Fibroblast of mammary gland (primary cell): ENCODE measurements at regions not wholly inside any gene's neighbourhood (a gene's known extent, or its start where the extent isn't known, plus 50 kb on each side); places are given as distances from the start of the nearest gene placed in this dataset.
A peak's percentile ranks its signal among the peaks of the same experiment; 100 is the strongest.

Experiments used
- DNase-seq: peaks from one replicate; pipeline ENCODE4 v3.0.0-alpha.2; 2010; ENCODE audit warnings: low read depth
- H3K4me3 ChIP-seq: 2 replicates; pipeline ENCODE4 v1.5.1; 2011; ENCODE audit warnings: low read depth, mild to moderate bottlenecking, low read length, moderate library complexity; ENCODE audit not compliant: control insufficient read depth
- CTCF ChIP-seq: conservative IDR thresholded peaks from 2 replicates; pipeline ENCODE4 v1.5.1; 2011; ENCODE audit warnings: low read depth, low read length, inconsistent platforms; ENCODE audit not compliant: control insufficient read depth, insufficient read depth

- TF ChIP-seq CTCF, result no peak
- DNase-seq, result peak; percentile 88
- no peak overlapping the region for H3K4me3 ChIP-seq
Observed at GRCh38 chr4:30802622-30803323, 82.6 kb downstream of the PCDH7 start.

GRCh38 chr4:30808276-30808675 lies 88.1 kb downstream of the PCDH7 start:
- H3K4me3 ChIP-seq, result no peak overlapping the region
- no peak for TF ChIP-seq CTCF
- DNase-seq, result no peak

- no peak for TF ChIP-seq CTCF
- no peak for DNase-seq
- no peak overlapping the region for H3K4me3 ChIP-seq
Observed at GRCh38 chr4:30811296-30811695, 91.1 kb downstream of the PCDH7 start.

- TF ChIP-seq CTCF, result no peak
- DNase-seq, result no peak
- H3K4me3 ChIP-seq, result no peak overlapping the region
Observed at GRCh38 chr4:30815685-30816084, 95.5 kb downstream of the PCDH7 start.

GRCh38 chr4:30817447-30817846 lies 97.3 kb downstream of the PCDH7 start:
- H3K4me3 ChIP-seq, result no peak overlapping the region
- TF ChIP-seq CTCF, result no peak
- no peak for DNase-seq

- TF ChIP-seq CTCF, result no peak
Observed at GRCh38 chr4:30818541-30818940, 98.4 kb downstream of the PCDH7 start.

GRCh38 chr4:30821275-30821674 lies 101.1 kb downstream of the PCDH7 start:
- no peak overlapping the region for H3K4me3 ChIP-seq
- no peak for DNase-seq
- TF ChIP-seq CTCF, result no peak

More at GRCh38 chr4:30818541-30818940, 98.4 kb downstream of the PCDH7 start:
- DNase-seq, result no peak
- H3K4me3 ChIP-seq, result no peak overlapping the region
